ENCODE measurements at regions not wholly inside any gene's neighbourhood (a gene's known extent, or its start where the extent isn't known, plus 50 kb on each side); places are given as distances from the start of the nearest gene placed in this dataset.

DNA sequence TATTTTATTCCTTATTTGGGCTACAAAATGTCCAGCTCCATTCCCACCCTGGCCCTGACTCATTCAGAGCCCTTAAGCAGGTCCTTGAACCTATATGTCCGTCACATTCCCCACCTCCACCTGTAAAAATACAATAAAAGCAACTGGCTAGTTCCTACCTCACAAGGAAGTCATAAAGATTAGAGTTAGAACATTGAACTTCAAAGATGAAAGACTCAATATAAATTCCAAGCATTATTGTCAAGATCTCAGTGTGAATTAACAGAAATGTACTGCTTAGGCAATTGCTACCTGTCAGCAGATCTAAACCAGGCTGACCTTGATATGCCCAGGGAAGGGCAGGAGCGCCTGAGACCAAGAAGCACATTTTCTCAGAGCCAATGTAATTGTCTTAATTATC lies 221.8 kb downstream of the ENC1 start:
- Histone ChIP-seq H3K9me3 (ENCODE audit: low read length) (no peaks in the 10 kb centered on the region), H4K20me1 (ENCODE audit: insufficient read depth) (no peaks in the 10 kb centered on the region), H3K4me3 (ENCODE audit: low read length) (no peak overlapping the region), H3F3A (ENCODE audit: insufficient read depth, low read length, poor library complexity, severe bottlenecking) (no peaks in the 10 kb centered on the region), H2AFZ (ENCODE audit: low read depth, low read length) (no peak overlapping the region), H3K9ac (ENCODE audit: low read length) (no peak overlapping the region), H3K4me2 (ENCODE audit: low read length) (no peak overlapping the region), H3K27ac (ENCODE audit: low read length) (peak overlapping the region; percentile 14), H3K27me3 (ENCODE audit: insufficient read depth, low read depth, low read length) (no peaks in the 10 kb centered on the region), H3K79me2 (replicated peaks; ENCODE audit: insufficient read depth, low read length) (no peaks in the 10 kb centered on the region), H3K36me3 (ENCODE audit: insufficient read depth, low read length) (no peaks in the 10 kb centered on the region), H3K9me2 (ENCODE audit: insufficient read depth, low read length) (no peaks in the 10 kb centered on the region)
- TF ChIP-seq POLR2AphosphoS5 (IDR thresholded peaks at IDR 0.05) (peak; percentile 37), RAD21 (conservative IDR thresholded peaks at IDR 0.05) (no peak), SMC3 (conservative IDR thresholded peaks at IDR 0.05; ENCODE audit: poor library complexity) (no peak), MXI1 (conservative IDR thresholded peaks at IDR 0.05; ENCODE audit: poor library complexity, severe bottlenecking) (no peak), EZH2 (IDR thresholded peaks at IDR 0.05; ENCODE audit: borderline replicate concordance, insufficient read depth, low read length, poor library complexity, severe bottlenecking) (no peak)
- TF ChIP-seq, protein P1, sequence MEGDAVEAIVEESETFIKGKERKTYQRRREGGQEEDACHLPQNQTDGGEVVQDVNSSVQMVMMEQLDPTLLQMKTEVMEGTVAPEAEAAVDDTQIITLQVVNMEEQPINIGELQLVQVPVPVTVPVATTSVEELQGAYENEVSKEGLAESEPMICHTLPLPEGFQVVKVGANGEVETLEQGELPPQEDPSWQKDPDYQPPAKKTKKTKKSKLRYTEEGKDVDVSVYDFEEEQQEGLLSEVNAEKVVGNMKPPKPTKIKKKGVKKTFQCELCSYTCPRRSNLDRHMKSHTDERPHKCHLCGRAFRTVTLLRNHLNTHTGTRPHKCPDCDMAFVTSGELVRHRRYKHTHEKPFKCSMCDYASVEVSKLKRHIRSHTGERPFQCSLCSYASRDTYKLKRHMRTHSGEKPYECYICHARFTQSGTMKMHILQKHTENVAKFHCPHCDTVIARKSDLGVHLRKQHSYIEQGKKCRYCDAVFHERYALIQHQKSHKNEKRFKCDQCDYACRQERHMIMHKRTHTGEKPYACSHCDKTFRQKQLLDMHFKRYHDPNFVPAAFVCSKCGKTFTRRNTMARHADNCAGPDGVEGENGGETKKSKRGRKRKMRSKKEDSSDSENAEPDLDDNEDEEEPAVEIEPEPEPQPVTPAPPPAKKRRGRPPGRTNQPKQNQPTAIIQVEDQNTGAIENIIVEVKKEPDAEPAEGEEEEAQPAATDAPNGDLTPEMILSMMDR (IDR thresholded peaks at IDR 0.05; ENCODE audit: poor library complexity, severe bottlenecking), result no peak

DNA sequence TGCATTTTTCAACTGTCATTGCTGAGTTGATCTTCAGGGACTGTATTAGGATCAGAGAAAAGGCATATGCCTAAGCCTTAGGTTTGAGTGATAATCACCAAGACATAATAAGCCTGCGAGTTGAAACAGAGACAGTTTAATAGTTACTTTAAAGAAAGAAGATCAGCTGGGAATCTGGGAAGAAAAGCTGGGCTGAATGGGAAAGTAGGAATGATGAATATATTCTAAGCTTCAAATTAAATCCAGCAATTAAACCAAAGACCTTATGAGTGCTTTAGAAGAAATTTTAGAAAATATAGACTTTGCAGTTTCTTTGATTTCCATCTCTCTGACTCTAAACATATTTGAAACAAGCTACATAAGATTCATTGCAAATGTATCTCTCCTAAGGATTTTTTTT lies 222.3 kb downstream of the ENC1 start:
- Histone ChIP-seq H3K4me2 (ENCODE audit: low read length) (no peak overlapping the region), H3K27me3 (ENCODE audit: insufficient read depth, low read depth, low read length) (no peaks in the 10 kb centered on the region), H3K9ac (ENCODE audit: low read length) (no peak overlapping the region), H2AFZ (ENCODE audit: low read depth, low read length) (no peak overlapping the region), H3K9me3 (ENCODE audit: low read length) (no peaks in the 10 kb centered on the region), H3F3A (ENCODE audit: insufficient read depth, low read length, poor library complexity, severe bottlenecking) (no peaks in the 10 kb centered on the region), H4K20me1 (ENCODE audit: insufficient read depth) (no peaks in the 10 kb centered on the region), H3K36me3 (ENCODE audit: insufficient read depth, low read length) (no peaks in the 10 kb centered on the region), H3K79me2 (replicated peaks; ENCODE audit: insufficient read depth, low read length) (no peaks in the 10 kb centered on the region), H3K4me3 (ENCODE audit: low read length) (no peak overlapping the region), H3K9me2 (ENCODE audit: insufficient read depth, low read length) (no peaks in the 10 kb centered on the region), H3K27ac (ENCODE audit: low read length) (peak overlapping the region; percentile 14)
- TF ChIP-seq RAD21 (conservative IDR thresholded peaks at IDR 0.05), result no peak
- TF ChIP-seq MXI1 (conservative IDR thresholded peaks at IDR 0.05; ENCODE audit: poor library complexity, severe bottlenecking), result no peak
- no peak for TF ChIP-seq POLR2AphosphoS5 (IDR thresholded peaks at IDR 0.05)
- TF ChIP-seq SMC3 (conservative IDR thresholded peaks at IDR 0.05; ENCODE audit: poor library complexity), result no peak
- TF ChIP-seq, protein P2, sequence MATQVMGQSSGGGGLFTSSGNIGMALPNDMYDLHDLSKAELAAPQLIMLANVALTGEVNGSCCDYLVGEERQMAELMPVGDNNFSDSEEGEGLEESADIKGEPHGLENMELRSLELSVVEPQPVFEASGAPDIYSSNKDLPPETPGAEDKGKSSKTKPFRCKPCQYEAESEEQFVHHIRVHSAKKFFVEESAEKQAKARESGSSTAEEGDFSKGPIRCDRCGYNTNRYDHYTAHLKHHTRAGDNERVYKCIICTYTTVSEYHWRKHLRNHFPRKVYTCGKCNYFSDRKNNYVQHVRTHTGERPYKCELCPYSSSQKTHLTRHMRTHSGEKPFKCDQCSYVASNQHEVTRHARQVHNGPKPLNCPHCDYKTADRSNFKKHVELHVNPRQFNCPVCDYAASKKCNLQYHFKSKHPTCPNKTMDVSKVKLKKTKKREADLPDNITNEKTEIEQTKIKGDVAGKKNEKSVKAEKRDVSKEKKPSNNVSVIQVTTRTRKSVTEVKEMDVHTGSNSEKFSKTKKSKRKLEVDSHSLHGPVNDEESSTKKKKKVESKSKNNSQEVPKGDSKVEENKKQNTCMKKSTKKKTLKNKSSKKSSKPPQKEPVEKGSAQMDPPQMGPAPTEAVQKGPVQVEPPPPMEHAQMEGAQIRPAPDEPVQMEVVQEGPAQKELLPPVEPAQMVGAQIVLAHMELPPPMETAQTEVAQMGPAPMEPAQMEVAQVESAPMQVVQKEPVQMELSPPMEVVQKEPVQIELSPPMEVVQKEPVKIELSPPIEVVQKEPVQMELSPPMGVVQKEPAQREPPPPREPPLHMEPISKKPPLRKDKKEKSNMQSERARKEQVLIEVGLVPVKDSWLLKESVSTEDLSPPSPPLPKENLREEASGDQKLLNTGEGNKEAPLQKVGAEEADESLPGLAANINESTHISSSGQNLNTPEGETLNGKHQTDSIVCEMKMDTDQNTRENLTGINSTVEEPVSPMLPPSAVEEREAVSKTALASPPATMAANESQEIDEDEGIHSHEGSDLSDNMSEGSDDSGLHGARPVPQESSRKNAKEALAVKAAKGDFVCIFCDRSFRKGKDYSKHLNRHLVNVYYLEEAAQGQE (IDR thresholded peaks at IDR 0.05; ENCODE audit: borderline replicate concordance), result no peak
- TF ChIP-seq, protein P1 (IDR thresholded peaks at IDR 0.05; ENCODE audit: poor library complexity, severe bottlenecking), result no peak
- TF ChIP-seq TAF1 (IDR thresholded peaks at IDR 0.05; ENCODE audit: low read depth), result no peak
- TF ChIP-seq EZH2 (IDR thresholded peaks at IDR 0.05; ENCODE audit: borderline replicate concordance, insufficient read depth, low read length, poor library complexity, severe bottlenecking), result no peak
- no peak for TF ChIP-seq EP300 (conservative IDR thresholded peaks at IDR 0.05; ENCODE audit: poor library complexity, severe bottlenecking)
